ENCODE measurements at regions not wholly inside any gene's neighbourhood (a gene's known extent, or its start where the extent isn't known, plus 50 kb on each side); places are given as distances from the start of the nearest gene placed in this dataset.

GRCh38 chr4:32133734-32134133 lies 1413.6 kb downstream of the PCDH7 start:
- Histone ChIP-seq H3F3A (ENCODE audit: insufficient read depth) (no peaks in the 10 kb centered on the region), H3K36me3 (ENCODE audit: low read depth) (no peaks in the 10 kb centered on the region), H3K9me3 (ENCODE audit: low read depth) (no peaks in the 10 kb centered on the region), H3K79me2 (ENCODE audit: insufficient read depth) (no peaks in the 10 kb centered on the region), H3K27ac (no peak overlapping the region), H3K9ac (no peak overlapping the region), H2AFZ (no peak overlapping the region), H3K27me3 (replicated peaks; ENCODE audit: insufficient read depth) (no peaks in the 10 kb centered on the region), H3K4me3 (no peak overlapping the region), H3K9me2 (ENCODE audit: insufficient read depth) (no peaks in the 10 kb centered on the region), H3K4me1 (ENCODE audit: insufficient read depth) (no peaks in the 10 kb centered on the region), H4K20me1 (ENCODE audit: insufficient read depth) (no peaks in the 10 kb centered on the region), H3K4me2 (ENCODE audit: unreplicated experiment) (no peak overlapping the region)
- in situ Hi-C loops (cut with MboI) = no loop called here
- no peak for DNase-seq
- TF ChIP-seq EZH2 (IDR thresholded peaks at IDR 0.05; ENCODE audit: insufficient read depth, poor library complexity, severe bottlenecking) (no peak), EZH2phosphoT487 (IDR thresholded peaks at IDR 0.05; ENCODE audit: insufficient read depth, low read depth) (no peak)

- Histone ChIP-seq H3K9ac (no peak overlapping the region), H3K9me3 (ENCODE audit: low read depth) (no peaks in the 10 kb centered on the region), H3K27me3 (replicated peaks; ENCODE audit: insufficient read depth) (no peaks in the 10 kb centered on the region), H3K4me1 (ENCODE audit: insufficient read depth) (no peaks in the 10 kb centered on the region), H3F3A (ENCODE audit: insufficient read depth) (no peaks in the 10 kb centered on the region), H2AFZ (no peak overlapping the region), H3K36me3 (ENCODE audit: low read depth) (no peaks in the 10 kb centered on the region), H3K27ac (no peak overlapping the region), H3K79me2 (ENCODE audit: insufficient read depth) (no peaks in the 10 kb centered on the region), H3K4me2 (ENCODE audit: unreplicated experiment) (no peak overlapping the region), H3K4me3 (no peak overlapping the region), H4K20me1 (ENCODE audit: insufficient read depth) (no peaks in the 10 kb centered on the region), H3K9me2 (ENCODE audit: insufficient read depth) (no peaks in the 10 kb centered on the region)
- in situ Hi-C loops (cut with MboI) = no loop called here
- TF ChIP-seq EZH2phosphoT487 (IDR thresholded peaks at IDR 0.05; ENCODE audit: insufficient read depth, low read depth) (no peak), EZH2 (IDR thresholded peaks at IDR 0.05; ENCODE audit: insufficient read depth, poor library complexity, severe bottlenecking) (no peak)
- DNase-seq = no peak
These were observed 1415.5 kb downstream of the PCDH7 start for GRCh38 chr4:32135642-32136041.

GRCh38 chr4:32136081-32136787 lies 1416.1 kb downstream of the PCDH7 start:
- no peak overlapping the region for H3K27ac ChIP-seq

GRCh38 chr4:32140636-32141035 lies 1420.5 kb downstream of the PCDH7 start:
- Histone ChIP-seq H3K9ac (no peak overlapping the region), H3K9me3 (ENCODE audit: low read depth) (no peaks in the 10 kb centered on the region), H3K9me2 (ENCODE audit: insufficient read depth) (no peaks in the 10 kb centered on the region), H3K4me1 (ENCODE audit: insufficient read depth) (no peaks in the 10 kb centered on the region), H3K4me2 (ENCODE audit: unreplicated experiment) (no peak overlapping the region), H2AFZ (no peak overlapping the region), H3K79me2 (ENCODE audit: insufficient read depth) (no peaks in the 10 kb centered on the region), H4K20me1 (ENCODE audit: insufficient read depth) (no peaks in the 10 kb centered on the region), H3F3A (ENCODE audit: insufficient read depth) (no peaks in the 10 kb centered on the region), H3K27me3 (replicated peaks; ENCODE audit: insufficient read depth) (no peaks in the 10 kb centered on the region), H3K27ac (no peak overlapping the region), H3K4me3 (no peak overlapping the region), H3K36me3 (ENCODE audit: low read depth) (no peaks in the 10 kb centered on the region)
- DNase-seq = no peak
- WGBS, 2 experiments (ENCODE audit: low coverage in 1 of 2, low lambda C conversion rate in 2 of 2, missing lambda C conversion rate in 2 of 2) = 11 to 15% methylated on average over 2 of the region's 2 CpGs
- TF ChIP-seq EZH2 (IDR thresholded peaks at IDR 0.05; ENCODE audit: insufficient read depth, poor library complexity, severe bottlenecking) (no peak), EZH2phosphoT487 (IDR thresholded peaks at IDR 0.05; ENCODE audit: insufficient read depth, low read depth) (no peak)
- in situ Hi-C loops (cut with MboI) = no loop called here

More at GRCh38 chr4:32136081-32136787, 1416.1 kb downstream of the PCDH7 start:
- H3K9me2 ChIP-seq (ENCODE audit: insufficient read depth) = no peaks in the 10 kb centered on the region
- no peaks in the 10 kb centered on the region for H4K20me1 ChIP-seq (ENCODE audit: insufficient read depth)
- no peak overlapping the region for H3K9ac ChIP-seq
- H3K79me2 ChIP-seq (ENCODE audit: insufficient read depth) = no peaks in the 10 kb centered on the region
- H3K4me2 ChIP-seq (ENCODE audit: unreplicated experiment) = no peak overlapping the region
- no peaks in the 10 kb centered on the region for H3K27me3 ChIP-seq (replicated peaks; ENCODE audit: insufficient read depth)
- 8 to 12% methylated on average over 2 of the region's 2 CpGs for WGBS, 2 experiments (ENCODE audit: low coverage in 1 of 2, low lambda C conversion rate in 2 of 2, missing lambda C conversion rate in 2 of 2)
- in situ Hi-C loops (cut with MboI) = no loop called here
- no peak for TF ChIP-seq EZH2 (IDR thresholded peaks at IDR 0.05; ENCODE audit: insufficient read depth, poor library complexity, severe bottlenecking)
- TF ChIP-seq EZH2phosphoT487 (IDR thresholded peaks at IDR 0.05; ENCODE audit: insufficient read depth, low read depth) = no peak
- H3K4me3 ChIP-seq = no peak overlapping the region
- no peak overlapping the region for H2AFZ ChIP-seq
- no peaks in the 10 kb centered on the region for H3K9me3 ChIP-seq (ENCODE audit: low read depth)
- H3K4me1 ChIP-seq (ENCODE audit: insufficient read depth) = no peaks in the 10 kb centered on the region
- no peaks in the 10 kb centered on the region for H3F3A ChIP-seq (ENCODE audit: insufficient read depth)
- no peak for DNase-seq
- H3K36me3 ChIP-seq (ENCODE audit: low read depth) = no peaks in the 10 kb centered on the region

GRCh38 chr4:32142075-32142474 lies 1421.9 kb downstream of the PCDH7 start:
- no peak overlapping the region for H3K9ac ChIP-seq
- no peaks in the 10 kb centered on the region for H3K27me3 ChIP-seq (replicated peaks; ENCODE audit: insufficient read depth)
- H3K9me2 ChIP-seq (ENCODE audit: insufficient read depth) = no peaks in the 10 kb centered on the region
- H3K4me2 ChIP-seq (ENCODE audit: unreplicated experiment) = no peak overlapping the region
- H3F3A ChIP-seq (ENCODE audit: insufficient read depth) = no peaks in the 10 kb centered on the region
- H3K36me3 ChIP-seq (ENCODE audit: low read depth) = no peaks in the 10 kb centered on the region
- in situ Hi-C loops (cut with MboI) = no loop called here
- H3K4me1 ChIP-seq (ENCODE audit: insufficient read depth) = no peaks in the 10 kb centered on the region
- H3K79me2 ChIP-seq (ENCODE audit: insufficient read depth) = no peaks in the 10 kb centered on the region
- no peak overlapping the region for H3K27ac ChIP-seq
- no peak overlapping the region for H3K4me3 ChIP-seq
- no peaks in the 10 kb centered on the region for H4K20me1 ChIP-seq (ENCODE audit: insufficient read depth)
- no peaks in the 10 kb centered on the region for H3K9me3 ChIP-seq (ENCODE audit: low read depth)
- no peak overlapping the region for H2AFZ ChIP-seq
- DNase-seq = no peak
- TF ChIP-seq EZH2phosphoT487 (IDR thresholded peaks at IDR 0.05; ENCODE audit: insufficient read depth, low read depth) (no peak), EZH2 (IDR thresholded peaks at IDR 0.05; ENCODE audit: insufficient read depth, poor library complexity, severe bottlenecking) (no peak)
